ENCODE measurements at regions not wholly inside any gene's neighbourhood (a gene's known extent, or its start where the extent isn't known, plus 50 kb on each side); places are given as distances from the start of the nearest gene placed in this dataset.

- no peak for TF ChIP-seq CTCF (conservative IDR thresholded peaks at IDR 0.05; ENCODE audit: low read depth, low read length)
- DNase-seq (ENCODE audit: low read depth): no peak
- no peak overlapping the region for H3K4me3 ChIP-seq (ENCODE audit: low read depth, low read length)
These were observed 276.4 kb upstream of the TTC14 start for GRCh38 chr3:180325533-180325932.

DNA sequence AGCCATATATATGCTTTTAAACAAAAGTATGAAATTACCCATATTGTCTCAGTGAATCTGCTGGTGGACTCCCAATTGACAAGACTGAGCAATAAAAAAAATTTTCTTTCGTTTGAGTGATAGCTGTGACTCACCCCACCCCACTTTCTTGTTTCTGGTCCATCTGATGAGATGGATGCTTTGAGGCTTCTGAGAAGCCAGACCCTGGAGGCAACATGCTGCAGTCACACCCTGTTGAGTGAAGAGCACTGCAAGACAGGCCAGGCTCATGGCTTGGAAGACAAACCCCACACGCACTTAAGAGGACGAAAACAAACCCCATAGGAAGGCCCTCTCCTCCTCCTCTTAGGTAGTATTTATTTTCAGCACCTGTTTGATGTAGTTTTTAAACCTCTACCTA lies 276.0 kb upstream of the TTC14 start:
- TF ChIP-seq CTCF (conservative IDR thresholded peaks at IDR 0.05; ENCODE audit: low read depth, low read length): no peak
- DNase-seq (ENCODE audit: low read depth): no peak
- no peak overlapping the region for H3K4me3 ChIP-seq (ENCODE audit: low read depth, low read length)

- TF ChIP-seq CTCF (conservative IDR thresholded peaks at IDR 0.05; ENCODE audit: low read depth, low read length): no peak
- no peak for DNase-seq (ENCODE audit: low read depth)
- no peak overlapping the region for H3K4me3 ChIP-seq (ENCODE audit: low read depth, low read length)
These were observed 272.8 kb upstream of the TTC14 start for GRCh38 chr3:180329187-180329586.

GRCh38 chr3:180329847-180330246 lies 272.1 kb upstream of the TTC14 start:
- no peak for DNase-seq (ENCODE audit: low read depth)
- no peak overlapping the region for H3K4me3 ChIP-seq (ENCODE audit: low read depth, low read length)
- no peak for TF ChIP-seq CTCF (conservative IDR thresholded peaks at IDR 0.05; ENCODE audit: low read depth, low read length)

DNA sequence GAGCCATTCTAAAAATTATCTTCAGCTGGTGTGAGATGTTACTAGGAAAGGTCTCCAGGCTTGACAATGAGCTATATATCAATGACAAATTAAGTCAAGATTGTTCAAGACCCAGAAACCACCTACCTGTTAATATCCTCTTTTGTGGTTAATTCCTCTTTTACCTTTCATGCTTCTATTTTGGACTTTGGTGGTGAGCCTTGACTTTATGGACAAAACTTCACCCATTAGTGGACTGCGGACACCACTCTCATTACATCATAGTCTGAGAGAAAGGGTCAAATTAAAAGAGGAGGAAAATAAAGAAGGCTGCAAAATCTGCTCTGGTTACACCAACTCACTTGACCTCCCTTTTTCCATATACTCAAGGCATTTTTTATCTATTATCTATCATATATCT lies 271.5 kb upstream of the TTC14 start:
- no peak for TF ChIP-seq CTCF (conservative IDR thresholded peaks at IDR 0.05; ENCODE audit: low read depth, low read length)
- no peak overlapping the region for H3K4me3 ChIP-seq (ENCODE audit: low read depth, low read length)

GRCh38 chr3:180332608-180333007 lies 269.4 kb upstream of the TTC14 start:
- no peak for TF ChIP-seq CTCF (conservative IDR thresholded peaks at IDR 0.05; ENCODE audit: low read depth, low read length)
- DNase-seq (ENCODE audit: low read depth): no peak
- H3K4me3 ChIP-seq (ENCODE audit: low read depth, low read length): no peak overlapping the region

More for the DNA sequence above, 271.5 kb upstream of the TTC14 start:
- DNase-seq (ENCODE audit: low read depth): no peak

DNA sequence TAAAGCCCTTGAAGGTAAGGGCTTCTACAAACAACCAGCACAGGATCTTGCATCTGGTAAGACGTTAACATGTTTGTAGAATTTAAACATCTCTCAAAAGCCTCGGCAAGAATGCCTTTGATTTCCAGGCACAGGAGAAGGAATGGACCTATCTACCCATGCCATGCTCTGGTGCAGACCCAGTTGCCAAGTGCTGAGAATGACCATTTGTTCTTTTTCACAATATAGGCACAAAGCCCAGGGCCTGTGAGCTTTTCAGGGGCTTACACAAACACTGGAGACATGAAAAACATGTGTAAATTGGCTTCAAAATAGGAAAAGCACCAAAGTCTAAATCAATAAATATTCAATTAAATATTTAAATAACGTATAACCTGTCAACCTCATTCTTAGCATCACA lies 266.9 kb upstream of the TTC14 start:
- no peak overlapping the region for H3K4me3 ChIP-seq (ENCODE audit: low read depth, low read length)
- no peak for TF ChIP-seq CTCF (conservative IDR thresholded peaks at IDR 0.05; ENCODE audit: low read depth, low read length)
- DNase-seq (ENCODE audit: low read depth): no peak
